ENCODE measurements at regions not wholly inside any gene's neighbourhood (a gene's known extent, or its start where the extent isn't known, plus 50 kb on each side); places are given as distances from the start of the nearest gene placed in this dataset.

DNA sequence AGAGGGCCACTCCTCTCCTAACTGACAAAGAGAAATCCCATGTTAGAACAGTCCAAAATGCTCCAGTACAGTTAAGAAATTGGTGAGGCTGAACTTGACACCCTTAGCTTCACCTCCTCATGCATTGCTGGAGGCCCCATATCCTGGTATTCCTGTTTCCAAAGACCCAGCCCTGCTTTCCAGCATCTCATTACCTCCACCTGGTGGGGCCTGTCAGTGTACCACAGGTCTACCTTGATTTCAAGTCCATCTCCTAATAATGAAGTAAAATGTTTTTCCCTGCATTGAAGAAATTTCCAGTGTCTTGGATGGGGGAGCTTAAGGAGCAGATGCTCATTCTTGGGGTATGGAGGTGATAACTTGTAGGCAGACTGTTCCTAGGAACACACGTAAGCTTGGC lies 70.6 kb upstream of the S1PR3 start:
- intact Hi-C loops (cut with micrococcal nuclease): no loop called here

DNA sequence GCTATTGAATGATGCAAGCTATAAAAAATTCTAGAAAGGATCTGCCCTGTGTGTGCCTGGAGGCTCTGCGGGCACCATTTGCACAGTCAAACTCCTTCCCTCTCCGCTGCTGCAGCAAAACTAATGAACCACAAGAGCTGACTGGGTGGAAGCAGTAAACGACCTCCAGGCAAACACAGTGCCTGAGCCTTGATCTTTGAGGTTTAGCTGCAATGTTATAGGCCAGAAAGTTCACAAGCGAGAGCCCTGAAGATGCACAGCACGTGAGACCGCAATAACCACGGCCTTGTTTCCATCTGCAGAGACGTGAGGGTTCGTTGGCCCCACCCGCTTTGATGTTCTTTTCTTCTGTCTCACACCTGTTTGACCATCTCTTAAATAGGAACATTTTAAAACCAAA lies 69.2 kb upstream of the S1PR3 start:
- intact Hi-C loops (cut with micrococcal nuclease): loop anchor here (1.0 to 2.0 kb wide), 2 partner anchors 67 to 87 kb away; no protein-coding TSS in a partner anchor

- intact Hi-C loops (cut with micrococcal nuclease): loop anchor here (2.0 kb wide), 1 partner anchor 66 kb away; no protein-coding TSS in a partner anchor
Observed at GRCh38 chr9:88923092-88923491, 68.2 kb upstream of the S1PR3 start.

GRCh38 chr9:88923653-88924288 lies 67.5 kb upstream of the S1PR3 start:
- intact Hi-C loops (cut with micrococcal nuclease): loop anchor here (2.0 kb wide), 1 partner anchor 65 kb away; no protein-coding TSS in a partner anchor

- intact Hi-C loops (cut with micrococcal nuclease): no loop called here
Observed at GRCh38 chr9:88925481-88925880, 65.8 kb upstream of the S1PR3 start.

DNA sequence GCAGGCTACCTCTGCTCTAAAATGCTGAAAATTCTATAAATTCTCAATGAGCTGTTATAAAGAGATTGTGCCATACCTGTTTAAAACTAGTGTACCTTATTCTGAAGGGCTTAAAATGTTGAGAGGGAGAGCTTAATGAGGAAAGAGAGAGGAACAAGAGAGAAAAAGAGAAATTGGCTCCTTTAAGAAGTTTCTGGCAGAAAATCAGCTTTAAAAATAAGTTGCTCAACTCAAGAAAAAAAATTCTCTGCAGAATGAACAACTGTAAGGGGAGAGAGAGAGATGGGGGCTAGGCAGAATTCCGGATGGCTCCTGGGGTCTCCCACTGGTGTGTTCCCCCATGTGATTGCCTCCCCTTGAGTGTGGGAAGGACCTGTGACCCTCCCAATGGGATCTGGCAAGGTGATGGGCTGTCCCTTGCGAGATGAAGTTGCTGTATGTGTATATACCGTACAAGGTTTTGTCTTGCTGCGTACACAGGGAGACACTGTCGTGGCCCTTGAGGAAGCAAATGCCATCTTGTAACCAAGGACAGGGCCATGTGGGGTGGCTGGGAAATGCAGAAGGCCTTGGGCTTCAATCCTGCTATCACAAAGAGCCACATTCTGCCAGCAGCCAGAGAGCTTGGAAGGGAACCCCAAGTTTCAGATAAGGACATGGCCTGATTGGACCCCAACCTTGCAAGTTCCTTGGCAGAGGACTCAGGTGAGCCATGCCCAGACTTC lies 64.3 kb upstream of the S1PR3 start:
- intact Hi-C loops (cut with micrococcal nuclease): no loop called here

- intact Hi-C loops (cut with micrococcal nuclease): no loop called here
Observed at GRCh38 chr9:88927510-88927909, 63.8 kb upstream of the S1PR3 start.

- intact Hi-C loops (cut with micrococcal nuclease): no loop called here
Observed at GRCh38 chr9:88930716-88931115, 60.6 kb upstream of the S1PR3 start.

GRCh38 chr9:88932766-88933165 lies 58.5 kb upstream of the S1PR3 start:
- intact Hi-C loops (cut with micrococcal nuclease): no loop called here

- intact Hi-C loops (cut with micrococcal nuclease): no loop called here
Observed at GRCh38 chr9:88933607-88934379, 57.5 kb upstream of the S1PR3 start.

GRCh38 chr9:88934876-88935535 lies 56.3 kb upstream of the S1PR3 start:
- intact Hi-C loops (cut with micrococcal nuclease): no loop called here

DNA sequence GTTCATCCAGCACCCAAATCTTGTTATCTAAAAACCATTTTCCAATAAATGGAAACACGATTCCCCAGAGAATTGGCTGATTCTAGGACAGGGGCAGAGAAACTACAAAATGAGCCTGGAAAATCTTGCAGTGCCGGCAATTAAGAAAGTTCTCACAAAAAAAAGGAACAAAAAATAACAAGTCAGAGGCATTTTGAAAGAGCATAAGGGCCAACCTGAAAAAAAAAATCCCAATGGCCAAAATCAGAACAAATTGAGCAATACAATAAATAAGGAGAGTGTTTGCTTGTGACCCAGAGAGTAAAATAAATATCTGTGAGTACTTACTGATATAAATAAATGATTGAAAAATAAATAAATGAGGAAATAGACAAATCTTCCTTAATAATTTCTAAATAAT lies 55.1 kb upstream of the S1PR3 start:
- intact Hi-C loops (cut with micrococcal nuclease): no loop called here

DNA sequence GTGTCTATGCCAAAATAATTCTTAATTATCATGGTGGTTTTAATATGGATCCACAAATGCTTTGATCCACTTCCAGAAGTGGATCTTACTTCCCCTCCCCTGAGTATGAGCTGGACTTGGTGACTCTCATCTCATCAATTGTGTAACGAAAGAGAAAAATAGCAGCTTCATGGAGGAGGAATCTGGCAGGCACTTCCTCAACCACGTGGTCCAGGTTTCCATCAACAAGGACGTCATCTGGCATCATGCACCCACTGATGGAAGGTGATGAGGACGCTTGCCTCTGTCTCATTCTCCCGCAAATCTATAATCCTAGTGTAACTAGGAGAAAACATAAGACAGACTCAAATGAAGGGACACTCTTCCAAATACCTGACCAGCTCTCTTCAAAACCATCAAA lies 54.6 kb upstream of the S1PR3 start:
- intact Hi-C loops (cut with micrococcal nuclease): no loop called here

GRCh38 chr9:88937248-88937647 lies 54.0 kb upstream of the S1PR3 start:
- intact Hi-C loops (cut with micrococcal nuclease): no loop called here

GRCh38 chr9:88938189-88938588 lies 53.1 kb upstream of the S1PR3 start:
- intact Hi-C loops (cut with micrococcal nuclease): no loop called here
